ENCODE measurements at regions not wholly inside any gene's neighbourhood (a gene's known extent, or its start where the extent isn't known, plus 50 kb on each side); places are given as distances from the start of the nearest gene placed in this dataset.

DNA sequence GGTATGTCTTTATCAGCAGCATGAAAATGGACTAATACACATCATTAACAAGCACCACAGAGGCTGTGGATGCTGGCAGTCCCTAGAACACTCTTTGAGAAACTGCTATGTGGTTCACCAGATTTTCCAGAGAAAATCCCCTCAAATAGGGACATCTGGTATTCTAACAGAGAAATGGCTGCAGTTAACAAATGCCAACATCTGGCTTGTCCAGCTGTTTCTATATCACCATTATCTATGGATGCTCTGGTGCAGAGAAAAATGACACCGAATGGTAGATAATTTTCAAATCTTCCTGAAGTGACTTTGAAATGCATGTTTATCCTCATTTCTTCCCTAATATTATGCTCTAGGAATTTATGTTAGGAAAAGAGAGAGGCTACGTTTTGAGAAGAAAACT, 403.5 kb upstream of the PROX1 start:
- no peak overlapping the region for H3K27ac Mint-ChIP-seq
- H3K4me1 Mint-ChIP-seq = no peaks in the 10 kb centered on the region
- H3K27me3 Mint-ChIP-seq (ENCODE audit: insufficient read depth, low read depth) = peaks cover 6% of the 10 kb centered on the region
- no peaks in the 10 kb centered on the region for H3K79me2 ChIP-seq (ENCODE audit: low read depth)
- H3K4me3 Mint-ChIP-seq = no peak overlapping the region
- no peak overlapping the region for H3K9ac ChIP-seq
- H3K36me3 ChIP-seq = no peaks in the 10 kb centered on the region
- no peaks in the 10 kb centered on the region for H3F3A ChIP-seq (ENCODE audit: low read depth)
- no peaks in the 10 kb centered on the region for H3K36me3 Mint-ChIP-seq
- no peak overlapping the region for H2AFZ ChIP-seq (replicated peaks)
- DNase-seq (ENCODE audit: low spot score) = no peak
- no peaks in the 10 kb centered on the region for H3K4me1 ChIP-seq
- no peaks in the 10 kb centered on the region for H3K27me3 ChIP-seq
- H3K27ac ChIP-seq = no peak overlapping the region
- H3K4me3 ChIP-seq = no peak overlapping the region
- no peaks in the 10 kb centered on the region for H4K20me1 ChIP-seq (ENCODE audit: low read depth)
- no peaks in the 10 kb centered on the region for H3K9me3 ChIP-seq (ENCODE audit: low read depth)
- no peaks in the 10 kb centered on the region for H3K9me3 Mint-ChIP-seq
- TF ChIP-seq EZH2phosphoT487 (IDR thresholded peaks at IDR 0.05) (no peak), EZH2 (IDR thresholded peaks at IDR 0.05) (no peak), CTCF (IDR thresholded peaks at IDR 0.05) (no peak)
- H3K4me2 ChIP-seq = no peak overlapping the region

DNA sequence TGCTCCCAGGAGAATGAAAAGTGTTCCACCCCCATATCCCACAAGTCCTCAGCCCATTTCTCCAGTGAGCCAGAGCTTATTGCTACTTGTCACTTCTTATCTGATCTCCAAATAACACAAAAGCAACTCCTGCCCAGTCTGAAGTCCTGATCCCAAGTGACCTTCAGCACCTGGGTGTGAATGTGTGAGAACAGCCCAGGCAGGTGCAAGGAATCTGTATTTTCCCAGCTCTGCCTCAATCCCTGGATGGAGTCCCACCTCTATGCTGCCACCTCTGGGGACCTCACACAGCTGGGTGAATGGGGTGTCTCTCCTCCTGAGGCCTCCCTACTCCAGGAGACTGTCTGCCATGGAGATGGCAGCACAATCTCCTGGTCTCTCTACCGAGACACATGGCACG, 402.4 kb upstream of the PROX1 start:
- no peaks in the 10 kb centered on the region for H3F3A ChIP-seq (ENCODE audit: low read depth)
- no peak overlapping the region for H2AFZ ChIP-seq (replicated peaks)
- no peak overlapping the region for H3K4me2 ChIP-seq
- no peak overlapping the region for H3K27ac ChIP-seq
- H3K4me1 ChIP-seq = no peaks in the 10 kb centered on the region
- no peaks in the 10 kb centered on the region for H3K9me3 ChIP-seq (ENCODE audit: low read depth)
- Mint-ChIP-seq H3K27me3 (ENCODE audit: insufficient read depth, low read depth) (peaks cover 8% of the 10 kb centered on the region), H3K9me3 (no peaks in the 10 kb centered on the region), H3K4me1 (no peaks in the 10 kb centered on the region), H3K4me3 (no peak overlapping the region), H3K27ac (no peak overlapping the region), H3K36me3 (no peaks in the 10 kb centered on the region)
- TF ChIP-seq EZH2 (IDR thresholded peaks at IDR 0.05) (no peak), CTCF (IDR thresholded peaks at IDR 0.05) (no peak), EZH2phosphoT487 (IDR thresholded peaks at IDR 0.05) (no peak)
- no peaks in the 10 kb centered on the region for H3K27me3 ChIP-seq
- DNase-seq (ENCODE audit: low spot score) = no peak
- H3K36me3 ChIP-seq = no peaks in the 10 kb centered on the region
- no peak overlapping the region for H3K9ac ChIP-seq
- H3K4me3 ChIP-seq = no peak overlapping the region
- no peaks in the 10 kb centered on the region for H4K20me1 ChIP-seq (ENCODE audit: low read depth)
- H3K79me2 ChIP-seq (ENCODE audit: low read depth) = no peaks in the 10 kb centered on the region

DNA sequence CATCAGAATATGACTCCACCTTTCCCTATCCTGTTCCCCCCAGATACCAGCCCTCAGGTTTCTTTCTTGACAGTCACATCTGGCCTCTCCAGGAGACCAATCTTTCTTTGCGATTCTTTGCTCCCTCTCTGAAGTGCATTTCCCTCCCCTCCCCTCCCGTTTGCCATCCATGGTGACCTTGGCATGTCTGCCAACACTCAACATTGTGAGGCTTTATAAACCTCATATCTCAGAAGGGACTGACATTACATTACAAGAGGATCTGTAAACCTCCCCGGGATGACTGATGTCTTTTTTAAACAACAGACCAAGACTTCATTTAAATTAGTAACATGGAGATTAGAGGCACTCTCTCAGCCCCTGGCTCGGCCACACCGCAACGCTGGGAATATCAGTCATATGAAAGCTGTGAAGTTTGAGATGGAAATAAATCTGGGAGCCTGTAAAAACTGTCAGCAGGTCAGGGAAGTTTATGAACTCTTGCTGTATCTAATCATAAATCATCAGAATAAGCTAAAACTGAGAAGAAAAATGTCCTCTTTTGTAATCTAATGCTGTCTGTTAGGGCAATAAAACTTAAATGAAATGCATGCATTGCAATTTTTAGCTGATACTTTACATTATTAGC, 401.7 kb upstream of the PROX1 start:
- Mint-ChIP-seq H3K9me3 (no peaks in the 10 kb centered on the region), H3K36me3 (no peaks in the 10 kb centered on the region), H3K4me3 (no peak overlapping the region), H3K27ac (no peak overlapping the region), H3K4me1 (no peaks in the 10 kb centered on the region), H3K27me3 (ENCODE audit: insufficient read depth, low read depth) (peaks cover 9% of the 10 kb centered on the region)
- Histone ChIP-seq H4K20me1 (ENCODE audit: low read depth) (no peaks in the 10 kb centered on the region), H3K4me3 (no peak overlapping the region), H2AFZ (replicated peaks) (no peak overlapping the region), H3K27me3 (no peaks in the 10 kb centered on the region), H3K9me3 (ENCODE audit: low read depth) (no peaks in the 10 kb centered on the region), H3K4me2 (no peak overlapping the region), H3K9ac (no peak overlapping the region), H3F3A (ENCODE audit: low read depth) (no peaks in the 10 kb centered on the region), H3K79me2 (ENCODE audit: low read depth) (no peaks in the 10 kb centered on the region), H3K36me3 (no peaks in the 10 kb centered on the region), H3K27ac (no peak overlapping the region), H3K4me1 (no peaks in the 10 kb centered on the region)
- DNase-seq (ENCODE audit: low spot score) = no peak
- no peak for TF ChIP-seq EZH2phosphoT487 (IDR thresholded peaks at IDR 0.05)
- TF ChIP-seq EZH2 (IDR thresholded peaks at IDR 0.05) = no peak

DNA sequence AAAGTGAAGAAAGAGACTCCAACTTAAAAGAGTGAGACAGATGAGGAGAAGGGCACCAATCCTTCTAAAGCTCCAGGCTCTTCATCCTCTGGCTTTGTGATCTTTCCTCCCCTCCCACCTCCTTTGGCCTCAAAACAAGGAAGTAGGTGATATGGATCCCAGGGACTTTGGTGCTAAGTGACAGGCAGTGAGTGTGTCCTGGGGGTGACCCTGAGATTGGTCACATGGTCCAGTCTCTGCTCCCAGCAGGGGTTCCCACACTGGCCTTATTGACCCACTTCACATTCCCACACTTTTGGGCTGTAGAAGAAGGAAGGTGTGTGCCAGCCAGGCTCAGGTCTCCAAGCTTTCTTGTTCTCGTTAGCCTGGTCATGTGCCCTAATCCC, 401.2 kb upstream of the PROX1 start:
- no peak overlapping the region for H3K27ac ChIP-seq
- H3K27me3 ChIP-seq = no peaks in the 10 kb centered on the region
- H3K9ac ChIP-seq = no peak overlapping the region
- no peak overlapping the region for H2AFZ ChIP-seq (replicated peaks)
- no peaks in the 10 kb centered on the region for H3K36me3 ChIP-seq
- no peaks in the 10 kb centered on the region for H3K4me1 ChIP-seq
- H3K4me3 ChIP-seq = no peak overlapping the region
- H3K4me2 ChIP-seq = no peak overlapping the region
- Mint-ChIP-seq H3K27ac (no peak overlapping the region), H3K9me3 (no peaks in the 10 kb centered on the region), H3K27me3 (ENCODE audit: insufficient read depth, low read depth) (peaks cover 8% of the 10 kb centered on the region), H3K36me3 (no peaks in the 10 kb centered on the region), H3K4me3 (no peak overlapping the region), H3K4me1 (no peaks in the 10 kb centered on the region)
- H3K79me2 ChIP-seq (ENCODE audit: low read depth) = no peaks in the 10 kb centered on the region
- no peaks in the 10 kb centered on the region for H3K9me3 ChIP-seq (ENCODE audit: low read depth)
- no peak for TF ChIP-seq EZH2 (IDR thresholded peaks at IDR 0.05)
- TF ChIP-seq EZH2phosphoT487 (IDR thresholded peaks at IDR 0.05) = no peak
- TF ChIP-seq CTCF (IDR thresholded peaks at IDR 0.05) = no peak
- no peaks in the 10 kb centered on the region for H3F3A ChIP-seq (ENCODE audit: low read depth)
- H4K20me1 ChIP-seq (ENCODE audit: low read depth) = no peaks in the 10 kb centered on the region
- no peak for DNase-seq (ENCODE audit: low spot score)

Measured in neural progenitor cell (in vitro differentiated cells).